GM23248 (cell line): ENCODE measurements at regions not wholly inside any gene's neighbourhood (a gene's known extent, or its start where the extent isn't known, plus 50 kb on each side); places are given as distances from the start of the nearest gene placed in this dataset.

ENCODE experiments used
- EZH2 ChIP-seq: fragments of 200-600 bp; sonication (generic); IDR thresholded peaks from 2 replicates; pipeline ENCODE4 v1.6.1; 2018; ENCODE audit warnings: antibody characterized with exemption, mild to moderate bottlenecking; ENCODE audit not compliant: insufficient read depth, poor library complexity, severe bottlenecking
- EZH2phosphoT487 ChIP-seq: fragments of 200-600 bp; sonication (generic); IDR thresholded peaks from 2 replicates; pipeline ENCODE4 v1.6.1; 2018; ENCODE audit warnings: antibody characterized with exemption, moderate library complexity, mild to moderate bottlenecking, low read depth; ENCODE audit not compliant: insufficient read depth

- TF ChIP-seq EZH2 (no peak), EZH2phosphoT487 (no peak)
These were observed 646.9 kb upstream of the ACVR2A start for GRCh38 chr2:147197754-147198483.
